Endothelial cell of umbilical vein (primary cell): ENCODE measurements at regions not wholly inside any gene's neighbourhood (a gene's known extent, or its start where the extent isn't known, plus 50 kb on each side); places are given as distances from the start of the nearest gene placed in this dataset.

Experiments
- BruUV-seq: library from RNA; stranded (reverse); fragments of 400-500 nt; replicated peaks from 2 replicates; lab custom pipeline; 2021; lab: Mats Ljungman, UMichigan
- CTCF ChIA-PET: fragments of 300-600, 350-600 bp; sonication (Branson Sonifier 250); formaldehyde crosslinking; loops from one replicate; lab custom pipeline; 2021; ENCODE audit warnings: antibody characterized with exemption, inconsistent platforms; lab: Charles Lee
- POLR2A ChIA-PET: fragments of 300-600, 350-600 bp; sonication (Branson Sonifier 250); formaldehyde crosslinking; loops from one replicate; lab custom pipeline; 2021; ENCODE audit warnings: antibody characterized with exemption, inconsistent platforms; lab: Charles Lee
- DNase-seq: peaks from one replicate; pipeline ENCODE4 v3.0.0-alpha.2; 2011; ENCODE audit warnings: low read depth, low spot score
- FAIRE-seq: peaks from 2 replicates; lab custom pipeline; 2011; peaks lifted over from hg19 to GRCh38; lab: Jason Lieb, UNC
- H2AFZ ChIP-seq: 2 replicates; pipeline ENCODE4 v1.6.0; 2012; ENCODE audit warnings: low read depth, low read length, control low read depth, inconsistent platforms
- H3K27ac ChIP-seq: 2 replicates; pipeline ENCODE4 v1.5.1; 2011; ENCODE audit warnings: low read depth, mild to moderate bottlenecking, control low read depth, low read length, moderate library complexity; ENCODE audit not compliant: insufficient read depth
- H3K27me3 ChIP-seq, 2 experiments: 2 replicates each; pipeline versions ENCODE4 v1.6.0 to v1.6.1; 2011; ENCODE audit warnings: low read length in 2 of 2, mixed read lengths in 1 of 2; ENCODE audit not compliant: control insufficient read depth in 2 of 2, insufficient read depth in 2 of 2
- H3K36me3 ChIP-seq, 2 experiments: 2 replicates in 1 of 2; 3 replicates in 1 of 2; pipeline ENCODE4 v1.5.1; 2011; ENCODE audit warnings: low read length in 2 of 2, mild to moderate bottlenecking in 1 of 2, moderate library complexity in 1 of 2; ENCODE audit not compliant: control insufficient read depth in 2 of 2, insufficient read depth in 2 of 2; ENCODE audit errors: extremely low read depth in 1 of 2
- H3K4me1 ChIP-seq: 3 replicates; pipeline ENCODE4 v1.5.1; 2011; ENCODE audit warnings: mild to moderate bottlenecking, low read length; ENCODE audit not compliant: control insufficient read depth, insufficient read depth; ENCODE audit errors: extremely low read depth
- H3K4me2 ChIP-seq: 2 replicates; pipeline ENCODE4 v1.6.1; 2011; ENCODE audit warnings: low read length, control low read depth, mixed read lengths; ENCODE audit not compliant: insufficient read depth
- H3K4me3 ChIP-seq, 3 experiments: fragments of 200-600 bp in 1 of 3; sonication (generic), shearing (Covaris generic) in 1 of 3; replicated peaks in 1 of 3; 2 replicates each; pipeline ENCODE4 v1.5.1; 2011 to 2016; ENCODE audit warnings: control low read depth in 3 of 3, low read length in 3 of 3, mild to moderate bottlenecking in 2 of 3, inconsistent platforms in 1 of 3, low read depth in 1 of 3, moderate library complexity in 1 of 3; ENCODE audit not compliant: insufficient read depth in 1 of 3
- H3K79me2 ChIP-seq: 2 replicates; pipeline ENCODE4 v1.6.0; 2012; ENCODE audit warnings: low read length, inconsistent platforms; ENCODE audit not compliant: control insufficient read depth, insufficient read depth
- H3K9ac ChIP-seq: replicated peaks from 2 replicates; pipeline ENCODE3; 2011; ENCODE audit warnings: low read length, control low read depth; ENCODE audit not compliant: insufficient read depth; ENCODE audit errors: extremely low read depth
- H3K9me1 ChIP-seq: replicated peaks from 3 replicates; pipeline ENCODE4 v1.6.0; 2011; ENCODE audit warnings: mild to moderate bottlenecking, low read length; ENCODE audit not compliant: control insufficient read depth, insufficient read depth; ENCODE audit errors: extremely low read depth
- H3K9me3 ChIP-seq: replicated peaks from 2 replicates; pipeline ENCODE4 v1.5.1; 2012; ENCODE audit warnings: low read length, inconsistent platforms; ENCODE audit not compliant: control insufficient read depth, insufficient read depth
- H4K20me1 ChIP-seq: replicated peaks from 2 replicates; pipeline ENCODE3; 2011; ENCODE audit warnings: mild to moderate bottlenecking, low read length; ENCODE audit not compliant: control insufficient read depth, insufficient read depth; ENCODE audit errors: extremely low read depth
- EZH2 ChIP-seq: IDR thresholded peaks from 2 replicates; pipeline ENCODE4 v1.6.1; 2012; ENCODE audit warnings: borderline replicate concordance, low read depth, mild to moderate bottlenecking, moderate library complexity, low read length, inconsistent platforms; ENCODE audit not compliant: severe bottlenecking
- FOS ChIP-seq: IDR thresholded peaks from 2 replicates; pipeline ENCODE4 v1.6.1; 2011; ENCODE audit warnings: mild to moderate bottlenecking, low read length, moderate library complexity, borderline replicate concordance; ENCODE audit not compliant: insufficient read depth
- GATA2 ChIP-seq: IDR thresholded peaks from 2 replicates; pipeline ENCODE4 v1.7.0; 2011; ENCODE audit warnings: low read depth, mild to moderate bottlenecking, moderate library complexity, mixed read lengths, low read length; ENCODE audit not compliant: insufficient read length, insufficient read depth
- JUN ChIP-seq: IDR thresholded peaks from 2 replicates; pipeline ENCODE4 v1.6.1; 2011; ENCODE audit warnings: borderline replicate concordance, low read depth; ENCODE audit not compliant: insufficient read length, insufficient read depth
- MYC ChIP-seq: IDR thresholded peaks from one replicate; pipeline ENCODE4 v1.6.1; 2011; ENCODE audit warnings: mild to moderate bottlenecking, low read depth, low read length
- POLR2A ChIP-seq: IDR thresholded peaks from 2 replicates; pipeline ENCODE4 v1.6.1; 2012; ENCODE audit warnings: low read depth, mild to moderate bottlenecking, control low read depth, low read length
- POLR2AphosphoS5 ChIP-seq: IDR thresholded peaks from 2 replicates; pipeline ENCODE4 v1.6.1; 2012; ENCODE audit warnings: low read depth, mild to moderate bottlenecking, control low read depth, low read length, moderate library complexity; ENCODE audit not compliant: insufficient read depth
- dilution Hi-C: fragments of 300-500 bp; cut with MboI; formaldehyde crosslinking; loops from one replicate; pipeline ENCODE4 v1.15.0; 2019; ENCODE audit warnings: low sequenced_read_pairs; ENCODE audit not compliant: extremely low pct_ligation_motif_present
- intact Hi-C: fragments of 100-400 bp; cut with micrococcal nuclease; formaldehyde crosslinking; loops from one replicate; pipeline ENCODE4 v1.10.0; 2022
- TF ChIP-seq, protein P1 (sequence below), 2 donors: IDR thresholded peaks; 1 replicate in 1 of 2; 2 replicates in 1 of 2; pipeline ENCODE4 v1.5.1; 2011; ENCODE audit warnings: low read length in 2 of 2, mild to moderate bottlenecking in 2 of 2, moderate library complexity in 2 of 2, control low read depth in 1 of 2, inconsistent platforms in 1 of 2, low read depth in 1 of 2; ENCODE audit not compliant: insufficient read depth in 1 of 2; ENCODE audit errors: extremely low read depth in 1 of 2
- TF ChIP-seq, protein P2 (sequence below): IDR thresholded peaks from 2 replicates; pipeline ENCODE4 v1.6.1; 2011; ENCODE audit not compliant: insufficient read depth, insufficient read length

DNA sequence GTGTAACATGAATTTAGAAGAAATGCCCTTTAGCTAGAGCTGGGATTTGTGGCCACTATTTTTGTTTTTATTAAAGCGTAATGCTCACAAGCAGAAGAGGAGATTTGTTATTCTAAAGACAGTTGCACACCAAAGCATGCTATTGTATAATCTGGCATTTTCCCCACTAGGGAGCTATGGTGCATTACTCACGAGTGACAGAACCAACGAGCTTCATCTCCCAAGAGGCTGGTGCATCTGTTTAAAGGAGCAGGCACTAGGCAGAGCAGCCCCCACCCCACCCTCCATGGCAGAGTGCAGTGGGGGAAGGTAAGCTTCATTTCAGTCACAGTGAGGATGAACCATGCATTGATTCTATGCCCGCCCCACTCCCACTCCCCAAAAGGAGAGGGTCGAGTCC, 287.3 kb upstream of the TSHZ2 start:
- dilution Hi-C loops (no loop called here), intact Hi-C loops (no loop called here)
- Histone ChIP-seq H3K27me3 (no peaks in the 10 kb centered on the region), H3K36me3 (no peaks in the 10 kb centered on the region), H4K20me1 (no peaks in the 10 kb centered on the region), H3K4me2 (no peak overlapping the region), H3K9me3 (no peaks in the 10 kb centered on the region), H2AFZ (no peak overlapping the region), H3K9me1 (no peaks in the 10 kb centered on the region), H3K4me1 (no peaks in the 10 kb centered on the region), H3K27ac (no peak overlapping the region), H3K79me2 (no peaks in the 10 kb centered on the region), H3K4me3 (no peak overlapping the region), H3K9ac (no peak overlapping the region)
- no peak for FAIRE-seq
- DNase-seq = no peak
- CTCF ChIA-PET = no interaction called here
- no peak for TF ChIP-seq POLR2AphosphoS5
- no peak for TF ChIP-seq JUN
- no peak for TF ChIP-seq GATA2
- TF ChIP-seq, protein P1, sequence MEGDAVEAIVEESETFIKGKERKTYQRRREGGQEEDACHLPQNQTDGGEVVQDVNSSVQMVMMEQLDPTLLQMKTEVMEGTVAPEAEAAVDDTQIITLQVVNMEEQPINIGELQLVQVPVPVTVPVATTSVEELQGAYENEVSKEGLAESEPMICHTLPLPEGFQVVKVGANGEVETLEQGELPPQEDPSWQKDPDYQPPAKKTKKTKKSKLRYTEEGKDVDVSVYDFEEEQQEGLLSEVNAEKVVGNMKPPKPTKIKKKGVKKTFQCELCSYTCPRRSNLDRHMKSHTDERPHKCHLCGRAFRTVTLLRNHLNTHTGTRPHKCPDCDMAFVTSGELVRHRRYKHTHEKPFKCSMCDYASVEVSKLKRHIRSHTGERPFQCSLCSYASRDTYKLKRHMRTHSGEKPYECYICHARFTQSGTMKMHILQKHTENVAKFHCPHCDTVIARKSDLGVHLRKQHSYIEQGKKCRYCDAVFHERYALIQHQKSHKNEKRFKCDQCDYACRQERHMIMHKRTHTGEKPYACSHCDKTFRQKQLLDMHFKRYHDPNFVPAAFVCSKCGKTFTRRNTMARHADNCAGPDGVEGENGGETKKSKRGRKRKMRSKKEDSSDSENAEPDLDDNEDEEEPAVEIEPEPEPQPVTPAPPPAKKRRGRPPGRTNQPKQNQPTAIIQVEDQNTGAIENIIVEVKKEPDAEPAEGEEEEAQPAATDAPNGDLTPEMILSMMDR (IDR thresholded peaks at IDR 0.05; ENCODE audit: extremely low read depth in 1 of 2, insufficient read depth in 1 of 2, low read depth in 1 of 2, low read length in 2 of 2) = no peak
- TF ChIP-seq FOS = no peak
- no peak for TF ChIP-seq MYC
- no peak for TF ChIP-seq POLR2A
- TF ChIP-seq EZH2 = no peak
- TF ChIP-seq, protein P2, sequence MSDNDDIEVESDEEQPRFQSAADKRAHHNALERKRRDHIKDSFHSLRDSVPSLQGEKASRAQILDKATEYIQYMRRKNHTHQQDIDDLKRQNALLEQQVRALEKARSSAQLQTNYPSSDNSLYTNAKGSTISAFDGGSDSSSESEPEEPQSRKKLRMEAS = no peak
- no TSS peak for BruUV-seq
- POLR2A ChIA-PET = no interaction called here
